HK-2 (cell line): ENCODE measurements at regions not wholly inside any gene's neighbourhood (a gene's known extent, or its start where the extent isn't known, plus 50 kb on each side); places are given as distances from the start of the nearest gene placed in this dataset.
"Not testable (repeated sequence)": the region's sequence is repeated elsewhere in the genome, so short reads cannot be mapped to it uniquely, and the experiment has no call there.

Experiments
- DNase-seq: peaks from one replicate; pipeline ENCODE4 v3.0.0-alpha.2; 2018; ENCODE audit not compliant: unreplicated experiment

DNA sequence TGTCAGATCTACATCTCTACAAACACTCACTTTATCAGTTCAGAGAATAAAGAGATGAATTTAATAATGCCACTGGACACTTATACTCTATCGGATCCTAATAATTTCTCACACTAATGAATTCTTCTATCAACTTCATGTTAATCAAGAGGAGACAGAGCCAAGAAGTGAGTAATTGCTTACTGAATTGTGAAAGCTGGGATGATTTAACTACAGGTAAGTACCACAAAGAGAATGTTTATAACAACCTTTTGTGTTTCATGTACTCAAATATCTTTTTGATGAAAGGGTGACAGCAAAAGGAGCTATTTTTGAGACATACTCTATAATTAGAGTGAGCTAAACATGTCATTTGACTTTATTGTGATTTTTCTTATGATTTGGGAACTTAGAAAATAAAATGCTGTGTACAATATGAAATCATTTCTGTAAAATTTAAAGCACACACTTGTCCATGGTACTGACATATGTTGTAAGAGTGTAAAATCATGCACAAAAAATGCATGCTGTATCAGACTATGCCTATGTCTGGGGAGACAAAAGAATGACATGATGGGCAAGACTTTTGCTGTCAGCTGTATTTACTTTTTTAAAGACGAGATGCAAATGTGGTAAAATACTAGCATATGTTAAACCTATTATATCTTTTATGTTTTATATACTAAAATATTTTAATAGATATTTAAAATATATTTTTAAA lies 361.2 kb downstream of the CCER1 start:
- no peak for DNase-seq

- no peak for DNase-seq
Measured at GRCh38 chr12:90589956-90590355, 365.0 kb downstream of the CCER1 start.

- no peak for DNase-seq
Measured at GRCh38 chr12:90585640-90586304, 369.2 kb downstream of the CCER1 start.

DNA sequence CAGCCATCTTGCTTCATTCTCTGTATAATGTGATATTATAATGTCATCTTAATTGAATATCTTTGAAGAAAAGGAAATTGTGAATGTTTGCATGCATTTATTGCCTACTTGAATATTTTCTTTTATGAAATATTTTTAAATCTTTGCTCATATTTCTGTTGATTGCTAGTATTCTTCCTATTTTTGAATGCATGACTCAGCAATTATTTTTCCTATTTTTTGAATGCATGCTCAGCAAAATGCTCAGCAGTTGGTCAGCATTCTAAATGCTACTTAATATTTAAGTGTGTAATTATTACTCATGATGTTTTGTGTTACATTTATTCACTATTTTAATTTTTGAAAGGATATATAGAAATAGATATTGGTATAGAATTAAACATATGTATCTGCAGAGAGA lies 378.3 kb downstream of the CCER1 start:
- no peak for DNase-seq

DNA sequence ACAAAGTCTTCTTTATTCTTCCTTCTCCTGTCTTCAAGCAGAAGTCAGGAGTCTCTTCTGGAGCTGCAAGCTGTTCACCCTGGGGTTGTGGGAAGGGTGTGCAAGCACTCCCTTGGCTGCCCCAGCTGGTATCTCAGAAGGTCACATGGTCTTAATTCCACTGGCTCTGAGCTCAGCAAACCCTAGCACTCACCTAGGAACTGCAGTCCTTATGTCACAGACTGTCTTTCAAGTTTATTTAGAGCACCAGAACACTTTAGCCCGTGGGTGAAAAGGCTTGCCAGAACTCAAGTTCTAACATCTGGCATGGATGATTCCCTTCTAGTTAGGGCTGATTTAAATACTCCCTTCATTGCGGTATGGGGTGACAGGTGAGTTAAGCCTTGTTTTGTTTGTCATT lies 379.0 kb downstream of the CCER1 start:
- no peak for DNase-seq

DNA sequence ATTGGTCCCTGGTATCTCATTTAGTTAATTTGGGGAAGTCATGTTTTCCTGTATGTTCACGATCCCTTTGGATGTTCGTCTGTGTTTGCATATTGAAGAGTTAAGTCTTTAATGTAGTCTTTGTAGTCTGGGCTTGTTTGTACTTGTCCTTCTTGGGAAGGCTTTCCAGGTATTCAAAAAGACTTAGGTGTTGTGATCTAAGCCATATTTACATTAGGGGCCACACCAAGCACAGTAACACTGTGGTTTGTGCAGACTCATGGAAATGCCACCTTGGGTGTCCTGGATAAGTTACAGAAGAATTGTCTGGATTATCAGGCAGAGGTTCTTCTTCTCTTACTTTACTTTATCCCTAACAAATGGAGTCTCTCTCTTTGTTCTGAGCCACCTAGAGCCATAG lies 380.3 kb downstream of the CCER1 start:
- DNase-seq = no peak

DNA sequence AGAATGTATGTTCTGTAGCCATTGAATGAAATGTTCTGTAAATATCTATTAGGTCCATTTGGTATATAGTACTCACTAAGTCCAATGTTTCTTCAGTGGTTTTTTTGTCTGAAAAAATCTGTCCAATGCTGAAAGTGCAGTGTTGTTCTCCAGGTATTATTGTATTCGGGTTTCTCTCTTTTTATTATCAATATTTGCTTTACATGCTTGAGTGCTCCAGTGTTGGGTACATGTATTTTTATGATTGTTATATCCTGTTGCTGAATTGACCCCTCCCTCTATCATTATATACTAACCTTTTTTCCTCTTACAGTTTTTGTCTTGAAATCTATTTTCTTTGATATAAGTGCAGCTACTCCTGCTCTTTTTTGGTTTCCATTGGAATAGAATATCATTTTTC lies 382.2 kb downstream of the CCER1 start:
- no peak for DNase-seq

- no peak for DNase-seq
Measured at GRCh38 chr12:90569685-90570084, 385.3 kb downstream of the CCER1 start.

DNA sequence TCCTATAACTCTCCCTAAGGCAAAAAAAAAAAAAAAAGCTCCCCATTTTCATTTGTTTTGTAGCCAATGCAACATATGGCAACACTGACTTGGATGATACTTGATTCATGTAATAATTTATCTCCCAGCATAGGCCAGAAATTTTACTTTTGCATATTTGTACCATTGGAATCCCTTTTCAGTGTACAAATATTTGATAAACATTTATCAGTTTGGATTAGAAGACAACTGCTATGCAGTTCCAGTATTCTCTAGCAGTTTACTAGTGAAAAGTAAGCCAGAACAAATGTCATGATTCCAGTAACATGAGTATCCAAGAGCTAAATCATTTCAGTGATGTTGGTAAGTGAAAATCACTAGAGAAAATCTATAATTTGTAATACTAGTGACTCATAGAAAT lies 392.3 kb downstream of the CCER1 start:
- DNase-seq = no peak

DNA sequence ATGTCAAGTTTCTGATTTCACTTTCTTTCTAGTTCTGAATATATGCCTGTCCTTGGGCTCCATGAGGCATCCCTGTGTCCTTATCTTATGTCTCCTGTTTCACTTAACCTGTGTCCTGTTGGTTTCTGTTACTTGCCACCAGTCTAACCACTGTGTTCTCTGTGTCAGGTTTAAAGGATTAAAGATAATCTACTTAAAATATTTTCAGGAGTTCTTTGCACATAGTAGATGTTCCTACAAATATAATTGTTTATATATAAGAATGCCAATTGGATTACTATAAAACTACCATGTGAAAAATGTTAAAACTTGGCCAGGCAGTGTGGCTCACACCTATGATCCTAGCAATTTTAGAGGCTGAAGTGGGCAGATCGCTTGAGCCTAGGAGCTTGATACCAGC lies 406.4 kb downstream of the CCER1 start:
- no peak for DNase-seq

- no peak for DNase-seq
Measured at GRCh38 chr12:90546511-90546910, 408.5 kb downstream of the CCER1 start.

GRCh38 chr12:90543841-90544240 lies 411.1 kb downstream of the CCER1 start:
- no peak for DNase-seq

GRCh38 chr12:90543374-90543773 lies 411.6 kb downstream of the CCER1 start:
- DNase-seq = no peak

GRCh38 chr12:90542852-90543251 lies 412.1 kb downstream of the CCER1 start:
- not testable (repeated sequence) for DNase-seq

DNA sequence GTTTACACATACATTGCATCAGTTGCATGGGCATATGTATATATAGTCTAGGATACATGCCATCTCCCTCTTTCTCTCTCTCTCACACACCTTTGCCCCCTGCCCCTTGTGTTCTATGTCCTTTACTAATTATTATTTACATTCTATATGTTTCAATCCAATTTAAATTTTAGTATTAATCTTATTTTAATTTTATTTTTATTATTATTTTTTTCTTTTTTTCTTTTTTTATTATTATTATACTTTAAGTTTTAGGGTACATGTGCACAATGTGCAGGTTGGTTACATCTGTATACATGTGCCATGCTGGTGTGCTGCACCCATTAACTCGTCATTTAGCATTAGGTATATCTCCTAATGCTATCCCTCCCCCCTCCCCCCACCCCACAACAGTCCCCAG lies 421.1 kb downstream of the CCER1 start:
- DNase-seq = not testable (repeated sequence)

GRCh38 chr12:90520002-90520734 lies 434.8 kb downstream of the CCER1 start:
- DNase-seq = no peak

DNA sequence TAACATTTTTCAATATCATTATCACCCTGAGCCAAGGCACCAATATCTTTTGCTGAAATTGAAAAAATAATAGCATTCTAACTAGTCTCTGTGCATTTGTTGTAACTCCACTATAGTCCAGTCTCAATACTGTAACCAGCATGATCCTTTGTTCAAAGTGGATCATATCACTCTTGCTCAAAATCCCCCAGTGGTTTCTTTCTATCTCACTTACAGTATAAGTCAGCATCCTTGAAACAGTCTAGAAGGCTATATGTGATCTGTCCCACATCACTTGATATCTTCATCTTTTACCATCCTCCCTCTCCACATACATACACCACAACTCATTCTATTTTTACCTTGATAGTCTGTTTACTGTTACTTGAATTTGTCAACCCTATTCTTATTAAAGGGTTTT lies 435.7 kb downstream of the CCER1 start:
- DNase-seq = no peak

GRCh38 chr12:90515199-90516175 lies 439.5 kb downstream of the CCER1 start:
- DNase-seq = no peak

GRCh38 chr12:90514325-90514724 lies 440.7 kb downstream of the CCER1 start:
- DNase-seq = no peak

DNA sequence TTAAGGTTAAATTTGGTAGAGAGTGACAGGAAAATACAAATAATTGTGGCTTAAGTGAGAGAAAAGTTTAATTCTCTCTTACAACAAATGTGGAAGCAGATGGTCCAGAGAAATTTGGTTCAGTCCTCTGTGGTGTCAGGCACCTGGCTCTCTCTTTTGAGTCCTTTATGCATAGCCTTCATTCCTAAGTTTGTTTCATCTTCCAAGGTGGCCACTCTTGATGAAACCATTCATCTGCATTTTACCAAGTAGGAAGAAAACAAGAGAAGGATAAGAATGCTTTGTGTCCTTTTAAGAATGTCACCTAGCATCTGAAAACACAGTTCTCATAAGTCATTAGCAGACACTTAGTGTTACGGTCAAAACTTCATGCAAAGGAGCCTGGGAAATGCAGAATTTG lies 442.5 kb downstream of the CCER1 start:
- DNase-seq = no peak

DNA sequence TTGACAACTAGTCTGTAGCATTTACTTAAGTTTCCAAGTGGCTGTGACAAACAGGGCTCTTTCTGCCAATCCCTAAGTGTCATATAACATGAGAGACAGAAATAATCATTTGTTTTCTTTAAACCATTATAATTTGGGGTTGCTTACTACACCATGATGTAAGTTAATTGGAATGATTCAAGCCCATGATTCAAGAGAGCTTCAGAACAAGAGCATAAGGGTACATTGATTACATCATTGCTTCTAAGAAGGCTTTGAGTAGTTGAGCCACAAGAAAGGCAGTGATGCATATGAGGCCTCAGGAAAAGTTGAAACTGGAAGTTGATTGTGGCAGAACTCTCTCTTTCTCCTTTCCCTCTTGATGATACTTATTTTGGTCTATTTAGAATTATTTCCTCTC lies 444.0 kb downstream of the CCER1 start:
- no peak for DNase-seq

GRCh38 chr12:90504806-90505205 lies 450.2 kb downstream of the CCER1 start:
- no peak for DNase-seq
